ENCODE measurements at regions not wholly inside any gene's neighbourhood (a gene's known extent, or its start where the extent isn't known, plus 50 kb on each side); places are given as distances from the start of the nearest gene placed in this dataset.

DNA sequence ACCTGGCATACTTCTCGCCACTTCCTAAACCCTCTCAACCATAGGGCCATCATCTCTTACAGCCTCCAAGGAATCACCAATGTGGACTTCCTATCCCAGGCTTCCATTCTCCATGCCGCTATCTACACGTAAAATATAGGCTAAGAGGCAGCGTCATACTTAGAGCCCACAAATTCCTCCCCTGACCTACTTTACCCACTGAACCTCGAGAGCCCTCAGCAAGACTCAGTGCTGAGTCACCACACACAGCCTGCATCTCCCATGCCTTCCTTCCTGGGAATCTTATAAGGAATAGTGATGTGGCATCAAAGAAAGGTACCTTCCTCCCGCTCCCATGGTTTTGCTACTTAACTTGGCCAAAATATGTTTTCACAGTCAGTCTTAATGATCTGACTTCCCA is 435.6 kb upstream of the NFE2L3 start:
- no peaks in the 10 kb centered on the region for H3K79me2 ChIP-seq (ENCODE audit: control insufficient read depth, insufficient read depth, low read length)
- TF ChIP-seq, protein P1, sequence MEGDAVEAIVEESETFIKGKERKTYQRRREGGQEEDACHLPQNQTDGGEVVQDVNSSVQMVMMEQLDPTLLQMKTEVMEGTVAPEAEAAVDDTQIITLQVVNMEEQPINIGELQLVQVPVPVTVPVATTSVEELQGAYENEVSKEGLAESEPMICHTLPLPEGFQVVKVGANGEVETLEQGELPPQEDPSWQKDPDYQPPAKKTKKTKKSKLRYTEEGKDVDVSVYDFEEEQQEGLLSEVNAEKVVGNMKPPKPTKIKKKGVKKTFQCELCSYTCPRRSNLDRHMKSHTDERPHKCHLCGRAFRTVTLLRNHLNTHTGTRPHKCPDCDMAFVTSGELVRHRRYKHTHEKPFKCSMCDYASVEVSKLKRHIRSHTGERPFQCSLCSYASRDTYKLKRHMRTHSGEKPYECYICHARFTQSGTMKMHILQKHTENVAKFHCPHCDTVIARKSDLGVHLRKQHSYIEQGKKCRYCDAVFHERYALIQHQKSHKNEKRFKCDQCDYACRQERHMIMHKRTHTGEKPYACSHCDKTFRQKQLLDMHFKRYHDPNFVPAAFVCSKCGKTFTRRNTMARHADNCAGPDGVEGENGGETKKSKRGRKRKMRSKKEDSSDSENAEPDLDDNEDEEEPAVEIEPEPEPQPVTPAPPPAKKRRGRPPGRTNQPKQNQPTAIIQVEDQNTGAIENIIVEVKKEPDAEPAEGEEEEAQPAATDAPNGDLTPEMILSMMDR (IDR thresholded peaks at IDR 0.05), result no peak
- no peak for TF ChIP-seq EZH2 (IDR thresholded peaks at IDR 0.05; ENCODE audit: borderline replicate concordance, insufficient read depth, low read depth, low read length, poor library complexity, severe bottlenecking)
- no peaks in the 10 kb centered on the region for H3K36me3 ChIP-seq (replicated peaks in 1 of 2; ENCODE audit: control extremely low read depth in 1 of 2, control insufficient read depth in 1 of 2, extremely low read depth in 1 of 2, insufficient read depth in 2 of 2, low read length in 1 of 2)
- H3K4me2 ChIP-seq (replicated peaks; ENCODE audit: low read depth, low read length, poor library complexity, severe bottlenecking), result no peak overlapping the region
- no peak overlapping the region for H3K9ac ChIP-seq (ENCODE audit: low read length)
- H3K27me3 ChIP-seq (replicated peaks in 1 of 4; ENCODE audit: control extremely low read depth in 1 of 4, control insufficient read depth in 3 of 4, insufficient read depth in 4 of 4, low read length in 3 of 4), result peaks cover 0 to 2% (median 0%) of the 10 kb centered on the region in 4 experiments
- no peaks in the 10 kb centered on the region for H3K4me1 ChIP-seq (ENCODE audit: control insufficient read depth in 2 of 2, insufficient read depth in 2 of 2, low read length in 2 of 2)
- WGBS (ENCODE audit: insufficient coverage), result 88% methylated on average over 4 of the region's 6 CpGs
- POLR2A ChIA-PET, result no interaction called here
- no peaks in the 10 kb centered on the region for H3K9me3 ChIP-seq (ENCODE audit: control extremely low read depth in 1 of 3, control insufficient read depth in 2 of 3, insufficient read depth in 1 of 3, low read length in 2 of 3)
- H3K27ac ChIP-seq (ENCODE audit: low read length in 2 of 2), result no peak overlapping the region
- intact Hi-C loops (cut with micrococcal nuclease), result no loop called here
- H3K4me3 ChIP-seq (ENCODE audit: control extremely low read depth in 1 of 5, extremely low read depth in 1 of 5, insufficient read depth in 1 of 5, low read depth in 2 of 5, low read length in 4 of 5), result no peak overlapping the region
- H3K4me3 Mint-ChIP-seq, result no peak overlapping the region
- H3K27me3 Mint-ChIP-seq, result peaks cover 52% of the 10 kb centered on the region
- no peak for DNase-seq
- H3K27ac Mint-ChIP-seq, result no peak overlapping the region
- no peaks in the 10 kb centered on the region for H3K9me3 Mint-ChIP-seq (ENCODE audit: insufficient read depth)
- no peak overlapping the region for H2AFZ ChIP-seq (ENCODE audit: insufficient read depth, low read depth, low read length, poor library complexity, severe bottlenecking)
- H3K4me1 Mint-ChIP-seq, result no peaks in the 10 kb centered on the region
- CTCF ChIA-PET, result no interaction called here
- H4K20me1 ChIP-seq (ENCODE audit: control insufficient read depth, insufficient read depth, low read length, poor library complexity, severe bottlenecking), result no peaks in the 10 kb centered on the region
- no peak for ATAC-seq (ENCODE audit: low read depth)

DNA sequence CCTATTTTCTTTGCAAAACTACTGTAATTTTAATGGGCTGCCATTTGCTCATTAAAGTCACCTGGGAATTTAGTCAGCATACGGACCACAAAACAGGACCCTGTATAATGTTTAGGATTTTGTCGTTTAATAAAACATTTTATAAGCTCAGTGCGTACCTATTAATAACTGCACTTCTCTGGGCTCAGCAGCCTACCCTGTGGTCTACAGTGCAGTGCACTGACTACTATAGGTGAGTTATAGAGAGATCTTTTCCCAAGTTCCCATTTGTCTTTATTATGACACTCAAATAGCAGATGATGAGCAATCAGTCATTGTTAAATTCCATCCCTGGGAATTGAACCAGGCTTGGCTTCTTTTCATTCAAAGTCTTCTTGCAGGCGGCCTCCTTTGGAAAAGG is 433.4 kb upstream of the NFE2L3 start:
- DNase-seq (no peak), ATAC-seq (ENCODE audit: low read depth) (no peak)

More for the DNA sequence above, 433.4 kb upstream of the NFE2L3 start:
- Histone ChIP-seq H2AFZ (ENCODE audit: insufficient read depth, low read depth, low read length, poor library complexity, severe bottlenecking) (no peak overlapping the region), H3K4me2 (replicated peaks; ENCODE audit: low read depth, low read length, poor library complexity, severe bottlenecking) (no peak overlapping the region), H3K9me3 (ENCODE audit: control extremely low read depth in 1 of 3, control insufficient read depth in 2 of 3, insufficient read depth in 1 of 3, low read length in 2 of 3) (no peaks in the 10 kb centered on the region), H3K4me1 (ENCODE audit: control insufficient read depth in 2 of 2, insufficient read depth in 2 of 2, low read length in 2 of 2) (no peaks in the 10 kb centered on the region), H4K20me1 (ENCODE audit: control insufficient read depth, insufficient read depth, low read length, poor library complexity, severe bottlenecking) (no peaks in the 10 kb centered on the region), H3K27ac (ENCODE audit: low read length in 2 of 2) (no peak overlapping the region), H3K36me3 (replicated peaks in 1 of 2; ENCODE audit: control extremely low read depth in 1 of 2, control insufficient read depth in 1 of 2, extremely low read depth in 1 of 2, insufficient read depth in 2 of 2, low read length in 1 of 2) (no peaks in the 10 kb centered on the region), H3K4me3 (ENCODE audit: control extremely low read depth in 1 of 5, extremely low read depth in 1 of 5, insufficient read depth in 1 of 5, low read depth in 2 of 5, low read length in 4 of 5) (no peak overlapping the region), H3K27me3 (replicated peaks in 1 of 4; ENCODE audit: control extremely low read depth in 1 of 4, control insufficient read depth in 3 of 4, insufficient read depth in 4 of 4, low read length in 3 of 4) (peaks cover 0 to 2% (median 1%) of the 10 kb centered on the region in 4 experiments), H3K79me2 (ENCODE audit: control insufficient read depth, insufficient read depth, low read length) (no peaks in the 10 kb centered on the region), H3K9ac (ENCODE audit: low read length) (no peak overlapping the region)
- ChIA-PET POLR2A (no interaction called here), CTCF (no interaction called here)
- 40% methylated on average over 1 of the region's 4 CpGs for WGBS (ENCODE audit: insufficient coverage)
- Mint-ChIP-seq H3K4me3 (no peak overlapping the region), H3K27me3 (peaks cover 46% of the 10 kb centered on the region), H3K9me3 (ENCODE audit: insufficient read depth) (no peaks in the 10 kb centered on the region), H3K27ac (no peak overlapping the region), H3K4me1 (no peaks in the 10 kb centered on the region)
- TF ChIP-seq, protein P1 (IDR thresholded peaks at IDR 0.05), result no peak
- no peak for TF ChIP-seq EZH2 (IDR thresholded peaks at IDR 0.05; ENCODE audit: borderline replicate concordance, insufficient read depth, low read depth, low read length, poor library complexity, severe bottlenecking)
- intact Hi-C loops (cut with micrococcal nuclease), result no loop called here
